ENCODE measurements at regions not wholly inside any gene's neighbourhood (a gene's known extent, or its start where the extent isn't known, plus 50 kb on each side); places are given as distances from the start of the nearest gene placed in this dataset.
"Not testable (repeated sequence)": the region's sequence is repeated elsewhere in the genome, so short reads cannot be mapped to it uniquely, and the experiment has no call there.

DNA sequence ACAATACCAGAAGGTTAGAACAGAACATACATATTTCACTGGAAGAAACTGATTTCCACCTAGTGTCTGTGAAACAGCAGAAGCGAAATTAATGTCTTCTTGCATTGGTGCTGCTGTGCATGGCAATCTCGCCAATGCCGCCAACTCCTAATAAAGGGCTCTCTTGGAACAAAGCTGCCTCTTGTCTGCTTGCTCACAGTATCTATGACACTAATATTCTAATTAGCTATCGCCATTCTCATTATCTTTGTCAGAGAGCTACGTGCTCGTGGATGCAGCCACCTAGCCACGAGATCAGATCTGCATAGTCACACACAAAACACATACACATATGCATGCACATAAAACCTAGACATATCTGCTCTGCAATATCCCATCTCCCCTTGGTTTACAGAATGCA lies 145.9 kb upstream of the OLIG3 start:
- H3K9me3 ChIP-seq, result no peaks in the 10 kb centered on the region
- H3K27me3 ChIP-seq, result no peaks in the 10 kb centered on the region
- TF ChIP-seq, protein P1, sequence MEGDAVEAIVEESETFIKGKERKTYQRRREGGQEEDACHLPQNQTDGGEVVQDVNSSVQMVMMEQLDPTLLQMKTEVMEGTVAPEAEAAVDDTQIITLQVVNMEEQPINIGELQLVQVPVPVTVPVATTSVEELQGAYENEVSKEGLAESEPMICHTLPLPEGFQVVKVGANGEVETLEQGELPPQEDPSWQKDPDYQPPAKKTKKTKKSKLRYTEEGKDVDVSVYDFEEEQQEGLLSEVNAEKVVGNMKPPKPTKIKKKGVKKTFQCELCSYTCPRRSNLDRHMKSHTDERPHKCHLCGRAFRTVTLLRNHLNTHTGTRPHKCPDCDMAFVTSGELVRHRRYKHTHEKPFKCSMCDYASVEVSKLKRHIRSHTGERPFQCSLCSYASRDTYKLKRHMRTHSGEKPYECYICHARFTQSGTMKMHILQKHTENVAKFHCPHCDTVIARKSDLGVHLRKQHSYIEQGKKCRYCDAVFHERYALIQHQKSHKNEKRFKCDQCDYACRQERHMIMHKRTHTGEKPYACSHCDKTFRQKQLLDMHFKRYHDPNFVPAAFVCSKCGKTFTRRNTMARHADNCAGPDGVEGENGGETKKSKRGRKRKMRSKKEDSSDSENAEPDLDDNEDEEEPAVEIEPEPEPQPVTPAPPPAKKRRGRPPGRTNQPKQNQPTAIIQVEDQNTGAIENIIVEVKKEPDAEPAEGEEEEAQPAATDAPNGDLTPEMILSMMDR (IDR thresholded peaks at IDR 0.05), result no peak
- 75 to 80% methylated on average over 7 of the region's 7 CpGs for WGBS, 2 donors
- H3K4me3 ChIP-seq, result no peak overlapping the region
- FAIRE-seq (no peak), ATAC-seq (no peak), DNase-seq (no peak)
- peaks cover 0 to 5% (median 0%) of the 10 kb centered on the region in 3 donors for H3K4me1 ChIP-seq
- intact Hi-C loops (cut with DNase I), result no loop called here
- no peaks in the 10 kb centered on the region for H3K36me3 ChIP-seq
- no peak overlapping the region for H3K27ac ChIP-seq

DNA sequence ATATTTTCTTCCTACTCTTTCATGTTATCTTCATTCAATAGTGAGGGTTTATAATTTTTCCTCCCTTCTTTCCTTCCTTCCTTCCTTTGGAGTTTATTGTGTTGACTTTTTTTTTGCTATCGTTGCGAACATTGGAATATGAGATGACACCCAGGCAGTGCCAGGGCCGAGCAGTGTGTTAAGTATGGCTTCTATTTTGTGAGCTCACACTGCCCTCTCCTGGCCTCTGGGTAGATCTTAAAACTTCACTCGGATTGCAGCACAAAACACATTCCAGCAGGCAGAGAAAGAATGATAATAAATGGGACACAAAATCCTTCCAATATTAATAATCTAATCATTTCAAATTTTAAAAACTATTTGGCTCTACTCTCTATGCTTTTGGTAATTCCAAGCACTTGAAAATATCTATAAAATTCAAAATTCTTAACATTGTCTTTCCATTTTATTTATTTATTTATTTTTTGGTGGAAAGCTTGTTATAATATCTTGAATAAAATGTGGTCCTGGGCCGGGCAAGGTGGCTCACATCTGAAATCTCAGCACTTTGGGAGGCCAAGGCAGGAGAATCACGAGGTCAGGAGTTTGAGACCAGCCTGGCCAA lies 147.4 kb upstream of the OLIG3 start:
- intact Hi-C loops (cut with DNase I), result no loop called here
- TF ChIP-seq, protein P1 (IDR thresholded peaks at IDR 0.05), result peak; percentile 10 to 51 (median 39)
- H3K9me3 ChIP-seq, result no peaks in the 10 kb centered on the region
- H3K27ac ChIP-seq, result no peak overlapping the region
- no peaks in the 10 kb centered on the region for H3K27me3 ChIP-seq
- WGBS, 2 donors, result 3 to 5% methylated on average over 6 of the region's 6 CpGs
- peaks cover 0 to 5% (median 0%) of the 10 kb centered on the region in 3 donors for H3K4me1 ChIP-seq
- no peak overlapping the region for H3K4me3 ChIP-seq
- DNase-seq (peak in 4 of 6 donors; percentile 47 to 66 (median 57)), ATAC-seq (peak; percentile 92 to 99 (median 97)), FAIRE-seq (peak; percentile 80)
- no peaks in the 10 kb centered on the region for H3K36me3 ChIP-seq

DNA sequence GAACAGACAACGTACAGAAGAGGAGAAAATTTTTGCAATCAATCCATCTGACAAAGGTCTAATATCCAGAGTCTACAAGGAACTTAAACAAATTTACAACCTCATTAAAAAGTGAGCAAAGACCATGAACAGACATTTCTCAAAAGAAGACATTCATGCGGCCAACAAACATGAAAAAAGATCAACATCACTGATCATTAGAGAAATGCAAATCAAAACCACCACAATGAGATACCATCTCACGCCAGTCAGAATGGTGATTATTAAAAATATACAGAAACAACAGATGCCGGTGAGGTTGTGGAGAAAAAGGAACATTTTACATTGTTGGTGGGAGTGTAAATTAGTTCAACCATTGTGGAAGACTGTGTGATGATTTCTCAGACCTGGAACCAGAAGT lies 149.0 kb upstream of the OLIG3 start:
- H3K4me3 ChIP-seq; DNase-seq; H3K27ac ChIP-seq; H3K36me3 ChIP-seq; H3K9me3 ChIP-seq; FAIRE-seq; intact Hi-C loops (cut with DNase I); H3K4me1 ChIP-seq; H3K27me3 ChIP-seq; ATAC-seq: not testable (repeated sequence)
- 73 to 80% methylated on average over 4 of the region's 4 CpGs for WGBS, 2 donors

DNA sequence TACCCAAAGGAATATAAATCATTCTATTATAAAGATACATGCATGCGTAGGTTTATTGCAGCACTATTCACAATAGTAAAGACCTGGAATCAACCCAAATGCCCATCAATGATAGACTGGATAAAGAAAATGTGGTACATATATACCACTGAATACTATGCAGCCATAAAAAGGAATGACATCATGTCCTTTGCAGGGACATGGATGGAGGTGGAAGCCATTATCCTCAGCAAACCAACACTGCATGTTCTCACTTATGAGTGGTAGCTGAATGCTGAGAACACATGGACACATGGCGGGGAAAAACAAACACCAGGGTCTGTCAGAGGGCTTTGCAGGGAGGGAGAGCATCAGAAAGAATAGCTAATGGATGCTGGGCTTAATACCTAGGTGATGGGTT lies 149.4 kb upstream of the OLIG3 start:
- DNase-seq; H3K4me1 ChIP-seq; H3K9me3 ChIP-seq; FAIRE-seq; H3K27me3 ChIP-seq; H3K27ac ChIP-seq; ATAC-seq; intact Hi-C loops (cut with DNase I); H3K36me3 ChIP-seq; H3K4me3 ChIP-seq: not testable (repeated sequence)
- WGBS, 2 donors, result 60 to 93% methylated on average over 2 of the region's 2 CpGs

DNA sequence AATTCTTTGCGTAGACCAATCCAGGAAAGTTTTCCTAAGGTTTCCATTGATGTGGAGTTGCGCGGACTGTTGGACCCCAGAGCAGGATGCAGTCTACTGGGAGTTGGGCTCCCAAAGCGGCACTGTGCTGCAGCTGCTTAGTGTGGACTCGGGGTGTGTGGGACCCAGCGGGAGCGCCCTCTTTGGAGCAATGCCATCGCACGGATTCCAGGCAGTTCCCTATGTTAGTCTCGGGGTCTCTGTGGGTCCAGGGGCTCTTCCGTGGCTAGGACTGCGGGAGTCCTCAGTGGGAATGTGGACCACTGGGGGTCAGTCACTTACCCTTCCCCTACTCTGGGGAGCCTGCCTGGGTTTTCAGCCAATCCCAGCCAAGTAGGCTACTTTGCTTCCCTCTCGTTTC lies 151.7 kb upstream of the OLIG3 start:
- H3K4me3 ChIP-seq, result no peak overlapping the region
- H3K27me3 ChIP-seq, result no peaks in the 10 kb centered on the region
- FAIRE-seq, result no peak
- WGBS, 2 donors, result 96 to 99% methylated on average over 13 of the region's 13 CpGs
- H3K36me3 ChIP-seq, result no peaks in the 10 kb centered on the region
- TF ChIP-seq, protein P1 (IDR thresholded peaks at IDR 0.05), result no peak
- no peak overlapping the region for H3K27ac ChIP-seq
- DNase-seq, result peak in 1 of 6 donors; percentile 54
- peaks cover 9 to 20% (median 19%) of the 10 kb centered on the region in 3 donors for H3K4me1 ChIP-seq
- no peaks in the 10 kb centered on the region for H3K9me3 ChIP-seq
- no peak for ATAC-seq
- intact Hi-C loops (cut with DNase I), result no loop called here

DNA sequence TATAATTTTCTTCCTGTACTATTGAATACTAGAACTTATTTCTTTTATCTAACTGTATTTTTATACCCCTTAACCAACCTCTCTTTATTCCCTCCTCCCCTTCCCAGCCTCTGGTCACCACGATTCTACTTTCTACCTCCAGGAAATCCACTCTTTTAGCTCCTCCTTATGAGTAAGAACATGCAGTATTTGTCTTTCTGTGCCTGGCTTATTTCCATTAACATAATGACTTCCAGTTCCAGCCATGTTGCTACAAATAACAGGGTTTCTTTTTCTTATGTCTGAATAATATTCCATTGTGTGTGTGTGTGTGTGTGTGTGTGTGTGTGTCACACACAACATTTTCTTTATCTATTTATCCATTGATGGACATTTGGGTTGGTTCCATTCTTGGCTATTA lies 152.3 kb upstream of the OLIG3 start:
- H3K27me3 ChIP-seq, result no peaks in the 10 kb centered on the region
- no peak for DNase-seq
- WGBS, 2 donors, result no CpG with 5 or more reads among the region's 1 CpG
- TF ChIP-seq, protein P1 (IDR thresholded peaks at IDR 0.05), result no peak
- H3K27ac ChIP-seq, result no peak overlapping the region
- H3K4me1 ChIP-seq, result peaks cover 9 to 20% (median 19%) of the 10 kb centered on the region in 3 donors
- no peaks in the 10 kb centered on the region for H3K9me3 ChIP-seq
- FAIRE-seq, result no peak
- no peak for ATAC-seq
- H3K36me3 ChIP-seq, result no peaks in the 10 kb centered on the region
- no peak overlapping the region for H3K4me3 ChIP-seq
- intact Hi-C loops (cut with DNase I), result no loop called here
